GM19351 (cell line): ENCODE measurements at regions not wholly inside any gene's neighbourhood (a gene's known extent, or its start where the extent isn't known, plus 50 kb on each side); places are given as distances from the start of the nearest gene placed in this dataset.

Source experiments
- ATAC-seq: cut with Tn5 transposase; IDR thresholded peaks from one replicate; pipeline ENCODE4 v1.9.1; 2021; ENCODE audit warnings: mild to moderate bottlenecking, moderate library complexity; ENCODE audit not compliant: unreplicated experiment

- no peak for ATAC-seq
Observed at GRCh38 chr14:41418851-41419250, 187.8 kb upstream of the LRFN5 start.

- ATAC-seq, result no peak
Observed at GRCh38 chr14:41409806-41410205, 196.9 kb upstream of the LRFN5 start.

GRCh38 chr14:41404126-41404525 lies 202.6 kb upstream of the LRFN5 start:
- no peak for ATAC-seq

- ATAC-seq, result no peak
Observed at GRCh38 chr14:41403360-41403759, 203.3 kb upstream of the LRFN5 start.

GRCh38 chr14:41397926-41398325 lies 208.8 kb upstream of the LRFN5 start:
- ATAC-seq, result no peak

- ATAC-seq, result no peak
Observed at GRCh38 chr14:41393512-41393911, 213.2 kb upstream of the LRFN5 start.

- ATAC-seq, result no peak
Observed at GRCh38 chr14:41392226-41392625, 214.4 kb upstream of the LRFN5 start.

- no peak for ATAC-seq
Observed at GRCh38 chr14:41389355-41389754, 217.3 kb upstream of the LRFN5 start.

GRCh38 chr14:41385797-41386196 lies 220.9 kb upstream of the LRFN5 start:
- no peak for ATAC-seq

- no peak for ATAC-seq
Observed at GRCh38 chr14:41380017-41380416, 226.7 kb upstream of the LRFN5 start.

- ATAC-seq, result no peak
Observed at GRCh38 chr14:41378526-41378925, 228.2 kb upstream of the LRFN5 start.

- ATAC-seq, result no peak
Observed at GRCh38 chr14:41377932-41378331, 228.7 kb upstream of the LRFN5 start.

GRCh38 chr14:41374092-41374491 lies 232.6 kb upstream of the LRFN5 start:
- ATAC-seq, result no peak

GRCh38 chr14:41362139-41362538 lies 244.5 kb upstream of the LRFN5 start:
- no peak for ATAC-seq

GRCh38 chr14:41360126-41360525 lies 246.6 kb upstream of the LRFN5 start:
- ATAC-seq, result no peak

GRCh38 chr14:41355866-41356265 lies 250.8 kb upstream of the LRFN5 start:
- ATAC-seq, result no peak

- no peak for ATAC-seq
Observed at GRCh38 chr14:41350476-41350875, 256.2 kb upstream of the LRFN5 start.

- no peak for ATAC-seq
Observed at GRCh38 chr14:41349289-41349910, 257.3 kb upstream of the LRFN5 start.

- no peak for ATAC-seq
Observed at GRCh38 chr14:41343857-41344256, 262.8 kb upstream of the LRFN5 start.

- no peak for ATAC-seq
Observed at GRCh38 chr14:41313196-41313595, 293.5 kb upstream of the LRFN5 start.

GRCh38 chr14:41303506-41303905 lies 303.2 kb upstream of the LRFN5 start:
- no peak for ATAC-seq

GRCh38 chr14:41302776-41303175 lies 303.9 kb upstream of the LRFN5 start:
- ATAC-seq, result no peak

GRCh38 chr14:41299924-41300323 lies 306.8 kb upstream of the LRFN5 start:
- ATAC-seq, result no peak
